Left renal pelvis (tissue), 4 donors: ENCODE measurements at regions not wholly inside any gene's neighbourhood (a gene's known extent, or its start where the extent isn't known, plus 50 kb on each side); places are given as distances from the start of the nearest gene placed in this dataset.

Experiments
- DNase-seq, 4 donors: peaks; one replicate each; pipeline ENCODE4 v3.0.0-alpha.2; 2013; ENCODE audit warnings: low read depth in 4 of 4, low spot score in 3 of 4

GRCh38 chr11:130611791-130612251, 163.4 kb downstream of the ADAMTS15 start:
- DNase-seq = no peak

DNA sequence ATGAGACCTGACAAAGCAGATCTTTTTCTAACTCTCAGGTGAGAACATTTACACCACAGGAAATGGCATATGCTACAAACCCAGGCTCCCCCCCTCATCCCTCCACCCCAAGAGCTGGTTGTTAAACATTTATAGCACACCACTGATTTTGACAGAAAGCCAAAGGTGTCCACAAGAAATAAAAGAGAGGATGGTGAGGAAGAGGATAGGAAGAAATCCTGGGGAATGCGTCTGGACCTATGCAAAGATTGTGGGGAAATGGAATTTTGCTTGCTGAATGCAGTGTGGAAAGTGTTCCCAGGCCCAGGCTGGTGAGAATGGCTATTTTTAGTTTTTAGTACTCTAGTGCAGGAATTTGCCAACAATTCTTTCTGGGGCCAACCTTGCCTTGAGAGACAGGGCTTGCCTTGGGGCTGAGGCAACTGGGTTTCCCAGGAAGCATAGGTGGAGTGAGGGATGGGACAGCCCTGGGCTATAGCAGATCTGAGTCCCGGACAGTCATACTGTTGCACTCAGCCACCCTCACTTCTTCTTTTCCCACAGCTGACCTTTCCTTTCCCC, 163.9 kb downstream of the ADAMTS15 start:
- DNase-seq = no peak

DNA sequence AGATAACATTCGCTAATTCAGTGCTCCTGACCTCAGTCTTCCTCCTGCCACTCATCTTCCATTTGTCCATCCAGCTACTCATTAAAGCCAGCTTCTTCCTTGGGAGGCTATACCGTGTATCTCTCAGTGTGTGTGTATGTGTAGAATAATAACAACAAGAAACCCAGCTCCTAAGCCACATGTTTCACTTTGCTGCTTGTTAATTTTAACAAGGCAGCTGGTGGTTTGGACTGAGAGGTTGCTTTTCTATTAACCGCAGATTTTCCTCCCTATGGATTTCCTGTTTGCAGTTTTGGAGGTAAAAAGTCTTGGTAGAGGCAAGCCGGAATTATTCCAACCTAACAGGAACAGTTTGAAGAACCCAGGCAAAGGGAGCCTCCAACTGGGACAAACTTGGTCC, 165.0 kb downstream of the ADAMTS15 start:
- no peak for DNase-seq

- no peak for DNase-seq
Observed at GRCh38 chr11:130614591-130614990, 166.1 kb downstream of the ADAMTS15 start.

GRCh38 chr11:130615561-130615960, 167.1 kb downstream of the ADAMTS15 start:
- DNase-seq = no peak

DNA sequence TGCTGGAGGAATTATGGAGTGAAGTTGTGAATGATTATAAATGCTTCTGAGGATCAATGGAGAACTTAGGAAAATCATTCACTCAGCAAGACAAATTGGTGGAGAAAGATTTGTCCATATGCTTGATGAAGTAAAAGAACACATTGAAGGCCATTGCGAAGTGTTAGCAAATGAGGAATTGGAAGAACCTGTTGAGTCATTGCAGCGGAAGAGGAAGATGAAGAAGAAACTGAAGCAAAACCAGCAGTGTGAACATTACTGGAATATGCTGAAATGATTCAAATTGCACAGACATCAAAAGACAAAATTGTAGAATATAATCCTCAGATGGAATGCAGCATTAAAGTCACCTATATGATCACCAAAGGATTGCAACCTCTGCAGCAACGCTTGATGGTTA, 168.1 kb downstream of the ADAMTS15 start:
- DNase-seq = no peak

DNA sequence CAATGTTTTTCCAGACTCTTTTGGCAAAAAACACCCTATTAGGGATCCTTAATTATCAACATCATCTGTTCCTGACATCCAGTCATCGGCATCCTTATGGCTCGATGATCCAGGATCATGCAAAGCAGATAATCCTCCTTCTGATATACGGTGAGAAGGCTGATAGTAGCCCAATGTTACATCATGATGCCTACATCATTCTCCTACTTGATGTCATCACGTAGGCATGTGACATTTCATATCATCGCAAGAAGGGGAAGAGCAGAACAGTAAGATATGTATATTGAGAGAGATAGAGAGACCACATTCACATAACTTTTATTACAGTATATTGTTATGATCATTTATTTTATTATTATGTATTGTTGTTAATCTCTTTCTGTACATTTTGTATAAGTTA, 168.6 kb downstream of the ADAMTS15 start:
- no peak for DNase-seq

GRCh38 chr11:130620548-130620947, 172.1 kb downstream of the ADAMTS15 start:
- DNase-seq = no peak

- peak in 1 of 4 donors; percentile 61 for DNase-seq
Observed at GRCh38 chr11:130622141-130622542, 173.7 kb downstream of the ADAMTS15 start.

- no peak for DNase-seq
Observed at GRCh38 chr11:130623670-130624668, 175.5 kb downstream of the ADAMTS15 start.

- DNase-seq = no peak
Observed at GRCh38 chr11:130624971-130625544, 176.6 kb downstream of the ADAMTS15 start.

GRCh38 chr11:130625578-130626306, 177.3 kb downstream of the ADAMTS15 start:
- no peak for DNase-seq

- no peak for DNase-seq
Observed at GRCh38 chr11:130629039-130629438, 180.6 kb downstream of the ADAMTS15 start.

- no peak for DNase-seq
Observed at GRCh38 chr11:130631119-130631518, 182.7 kb downstream of the ADAMTS15 start.

DNA sequence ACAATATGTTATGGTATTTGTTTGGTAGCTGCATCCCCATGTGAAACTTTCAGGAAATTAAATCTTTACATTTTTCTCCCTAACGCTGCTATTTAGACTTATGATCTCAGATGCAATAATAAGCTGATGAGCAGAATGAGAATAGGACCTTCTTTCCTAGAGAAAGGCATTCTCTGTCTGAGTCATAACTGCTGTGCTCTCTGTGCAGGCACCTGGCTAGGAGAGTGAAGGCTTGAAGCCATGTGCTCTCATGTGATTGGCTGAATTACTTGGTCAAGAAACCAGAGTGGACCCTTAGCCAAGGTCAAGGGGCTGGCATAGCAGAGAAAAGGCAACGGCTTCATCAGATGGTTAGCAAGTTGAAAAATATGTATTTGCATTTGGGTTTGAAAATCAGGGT, 185.0 kb downstream of the ADAMTS15 start:
- DNase-seq = no peak

- no peak for DNase-seq
Observed at GRCh38 chr11:130634186-130634585, 185.7 kb downstream of the ADAMTS15 start.

DNA sequence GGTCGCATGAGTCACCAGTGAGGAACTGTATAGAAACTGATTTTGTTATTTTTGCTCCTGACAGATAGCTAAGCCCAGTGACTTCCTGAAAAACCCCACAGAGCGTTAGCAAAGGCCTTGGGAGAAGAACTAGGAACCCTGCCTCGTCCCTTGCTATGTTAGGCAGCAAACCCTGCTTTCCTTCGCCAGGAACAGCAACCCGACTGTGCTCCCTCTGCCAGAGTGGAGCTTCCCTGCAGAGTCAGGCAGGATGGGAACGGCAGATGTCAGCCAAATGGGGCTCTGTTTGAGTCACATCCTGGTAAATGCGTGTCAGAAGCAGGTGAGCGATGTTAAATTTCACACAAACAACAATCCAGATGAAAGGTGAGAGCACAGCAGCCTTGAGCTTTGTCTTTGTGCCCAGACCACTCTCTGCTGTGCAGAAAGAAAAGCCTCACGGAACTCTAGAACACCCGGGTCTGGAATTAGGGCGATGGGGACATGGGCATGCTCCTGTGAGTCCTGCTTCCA, 186.6 kb downstream of the ADAMTS15 start:
- DNase-seq = no peak

GRCh38 chr11:130635937-130636630, 187.6 kb downstream of the ADAMTS15 start:
- DNase-seq = no peak

DNA sequence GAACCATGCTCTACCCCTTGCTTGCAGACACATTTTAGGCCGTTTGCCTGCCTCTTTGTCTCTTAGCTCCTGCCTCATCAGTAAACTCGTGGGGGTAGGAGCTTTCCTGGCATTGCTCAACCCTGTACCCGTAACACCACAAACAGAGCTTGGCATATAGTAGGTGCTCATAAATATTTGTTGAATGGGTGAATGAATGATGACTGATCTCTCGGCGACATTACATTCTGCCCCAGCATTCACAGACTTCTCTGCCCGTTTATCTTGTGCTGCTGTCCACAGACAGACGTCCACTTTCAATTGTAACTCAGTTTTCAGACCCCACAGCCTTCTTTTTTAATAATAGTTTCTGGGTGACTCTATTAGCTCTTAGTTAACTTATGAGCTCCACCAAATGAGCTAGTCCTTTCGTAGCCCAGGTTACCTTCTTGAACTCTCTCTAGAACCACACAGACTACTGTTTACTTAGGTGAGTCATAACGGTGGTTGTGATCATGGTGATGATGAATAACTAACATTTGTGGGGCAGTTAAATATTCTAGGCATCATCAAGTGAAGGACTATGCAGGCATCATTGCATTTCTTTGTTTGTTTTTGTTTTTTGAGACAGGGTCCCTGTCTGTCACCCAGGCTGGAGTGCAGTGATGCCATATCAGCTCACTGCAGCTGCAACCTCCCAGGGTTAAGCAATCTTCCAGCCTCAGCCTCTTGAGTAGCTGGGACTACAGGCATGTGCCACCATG, 188.4 kb downstream of the ADAMTS15 start:
- no peak for DNase-seq
